ENCODE measurements at regions not wholly inside any gene's neighbourhood (a gene's known extent, or its start where the extent isn't known, plus 50 kb on each side); places are given as distances from the start of the nearest gene placed in this dataset.

DNA sequence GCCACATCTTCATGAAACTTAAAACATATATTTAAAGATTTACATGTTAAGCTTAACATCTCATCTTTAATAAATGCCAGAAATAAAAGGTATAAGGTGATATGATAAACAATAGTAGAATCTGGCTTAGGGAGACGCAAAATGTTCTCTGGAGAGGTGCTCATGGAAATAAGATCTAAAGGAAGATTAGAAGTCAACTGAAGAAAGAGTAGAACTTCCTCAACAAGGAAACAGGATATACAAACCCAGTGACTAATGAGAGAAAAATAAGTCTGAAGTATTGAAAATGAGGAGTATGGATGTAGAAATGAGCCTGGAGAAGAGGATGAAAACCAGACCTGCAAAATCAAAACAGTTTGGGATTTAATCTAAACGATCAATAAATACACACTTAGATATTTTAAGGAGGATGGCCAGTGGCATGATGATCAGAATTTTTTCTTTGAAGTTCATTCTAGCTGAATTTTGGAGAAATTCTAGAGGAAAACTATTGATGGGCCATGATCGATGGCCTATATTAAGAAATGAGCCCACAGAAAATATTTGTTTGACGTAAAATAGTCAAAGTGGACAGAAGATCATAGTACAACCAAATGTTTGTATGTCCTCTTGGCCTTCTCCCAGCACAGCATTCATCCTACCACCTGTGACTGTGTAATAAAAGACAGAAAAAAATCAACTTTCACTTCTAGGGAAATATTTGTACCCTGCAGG lies 387.9 kb upstream of the PTBP2 start:
- Histone ChIP-seq H3K9ac (no peak overlapping the region), H4K20me1 (no peaks in the 10 kb centered on the region), H3K4me1 (no peaks in the 10 kb centered on the region), H3K36me3 (no peaks in the 10 kb centered on the region), H3K4me2 (no peak overlapping the region), H3K4me3 (no peak overlapping the region), H3K27ac (no peak overlapping the region), H3K9me3 (no peaks in the 10 kb centered on the region), H3K27me3 (no peaks in the 10 kb centered on the region)
- no peak for TF ChIP-seq Cebpa-rat (IDR thresholded peaks at IDR 0.05)

DNA sequence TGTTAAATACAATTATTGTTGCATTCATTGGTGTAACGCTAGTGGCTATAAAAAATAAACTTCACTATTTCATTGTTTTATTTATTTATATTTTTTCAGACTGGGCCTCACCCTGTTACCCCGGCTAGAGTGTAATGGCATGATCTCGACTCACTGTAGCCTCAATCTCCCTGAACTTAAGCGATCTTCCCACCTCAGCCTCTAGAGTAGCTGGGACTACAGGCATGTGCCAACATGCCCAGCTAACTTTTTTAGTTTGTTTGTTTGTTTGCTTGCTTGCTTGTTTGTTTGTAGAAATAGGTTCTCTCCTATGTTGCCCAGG lies 387.4 kb upstream of the PTBP2 start:
- Histone ChIP-seq H3K36me3 (no peaks in the 10 kb centered on the region), H4K20me1 (no peaks in the 10 kb centered on the region), H3K9ac (no peak overlapping the region), H3K27me3 (no peaks in the 10 kb centered on the region), H3K4me1 (no peaks in the 10 kb centered on the region), H3K4me2 (no peak overlapping the region), H3K27ac (no peak overlapping the region), H3K9me3 (no peaks in the 10 kb centered on the region), H3K4me3 (no peak overlapping the region)
- no peak for TF ChIP-seq Cebpa-rat (IDR thresholded peaks at IDR 0.05)

DNA sequence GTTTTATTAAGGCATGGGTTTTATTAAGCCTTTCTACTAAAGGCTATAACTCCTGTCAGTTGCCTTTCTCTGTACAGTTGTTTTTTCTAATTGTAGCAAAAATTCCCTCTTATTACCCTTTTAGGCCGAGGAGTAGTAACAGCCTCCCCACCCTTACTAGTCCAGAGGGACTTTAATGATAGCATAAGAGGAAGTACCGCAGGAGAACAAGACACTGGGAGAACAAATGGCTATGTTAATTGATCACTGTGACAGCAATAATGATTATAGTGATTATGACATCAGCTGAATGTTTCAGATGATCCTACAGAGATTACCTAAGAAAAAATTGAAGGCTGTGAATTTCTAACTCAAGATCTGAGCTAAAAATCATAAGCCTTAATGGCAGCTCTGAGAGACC lies 383.0 kb upstream of the PTBP2 start:
- H3K9ac ChIP-seq: no peak overlapping the region
- no peaks in the 10 kb centered on the region for H3K27me3 ChIP-seq
- H3K9me3 ChIP-seq: no peaks in the 10 kb centered on the region
- no peaks in the 10 kb centered on the region for H4K20me1 ChIP-seq
- no peak for TF ChIP-seq Cebpa-rat (IDR thresholded peaks at IDR 0.05)
- H3K4me2 ChIP-seq: no peak overlapping the region
- no peak overlapping the region for H3K4me3 ChIP-seq
- H3K36me3 ChIP-seq: no peaks in the 10 kb centered on the region
- H3K27ac ChIP-seq: no peak overlapping the region
- no peaks in the 10 kb centered on the region for H3K4me1 ChIP-seq

DNA sequence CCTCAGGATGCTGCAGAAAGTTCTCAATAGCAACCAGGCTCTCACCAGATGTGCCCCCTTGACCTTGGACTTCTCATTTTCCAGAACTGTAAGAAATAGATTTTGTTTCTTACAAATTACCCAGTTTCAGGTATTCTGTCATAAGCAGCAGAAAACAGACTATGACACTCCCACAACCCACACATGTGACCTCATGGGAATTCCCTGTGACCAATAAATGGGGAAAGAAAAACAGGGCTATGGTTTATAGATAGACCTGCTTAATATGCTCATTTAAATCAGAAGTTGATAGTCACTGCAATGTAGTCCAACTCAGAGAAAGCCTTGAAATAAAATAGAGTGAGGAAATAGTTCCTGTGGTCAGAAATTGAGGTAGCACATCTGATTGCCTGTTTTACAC lies 380.9 kb upstream of the PTBP2 start:
- Histone ChIP-seq H3K9me3 (no peaks in the 10 kb centered on the region), H3K27me3 (no peaks in the 10 kb centered on the region), H3K9ac (no peak overlapping the region), H3K36me3 (no peaks in the 10 kb centered on the region), H3K4me3 (no peak overlapping the region), H4K20me1 (no peaks in the 10 kb centered on the region), H3K27ac (no peak overlapping the region), H3K4me2 (no peak overlapping the region), H3K4me1 (no peaks in the 10 kb centered on the region)
- no peak for TF ChIP-seq Cebpa-rat (IDR thresholded peaks at IDR 0.05)

DNA sequence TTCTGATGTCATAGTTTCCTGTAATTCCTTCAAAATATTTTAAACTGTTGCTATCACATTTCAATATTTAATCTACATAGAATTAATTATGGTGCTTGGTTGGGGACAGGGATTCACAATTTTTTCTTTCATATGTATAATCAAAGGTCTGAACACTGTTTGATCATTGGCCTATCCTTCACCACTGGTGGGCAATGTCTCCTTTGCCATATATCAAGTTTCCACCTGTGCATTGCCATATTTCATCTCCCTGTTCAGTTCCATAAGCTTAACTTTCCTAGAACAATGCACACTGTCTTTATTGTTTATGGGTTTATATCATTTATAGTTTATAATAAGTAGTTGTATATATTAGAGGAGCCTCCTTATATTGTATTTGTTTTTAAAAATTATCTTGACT lies 374.9 kb upstream of the PTBP2 start:
- Histone ChIP-seq H4K20me1 (no peaks in the 10 kb centered on the region), H3K4me3 (no peak overlapping the region), H3K4me1 (no peaks in the 10 kb centered on the region), H3K36me3 (no peaks in the 10 kb centered on the region), H3K27ac (no peak overlapping the region), H3K4me2 (no peak overlapping the region), H3K9ac (no peak overlapping the region), H3K27me3 (no peaks in the 10 kb centered on the region), H3K9me3 (no peaks in the 10 kb centered on the region)
- no peak for TF ChIP-seq Cebpa-rat (IDR thresholded peaks at IDR 0.05)

DNA sequence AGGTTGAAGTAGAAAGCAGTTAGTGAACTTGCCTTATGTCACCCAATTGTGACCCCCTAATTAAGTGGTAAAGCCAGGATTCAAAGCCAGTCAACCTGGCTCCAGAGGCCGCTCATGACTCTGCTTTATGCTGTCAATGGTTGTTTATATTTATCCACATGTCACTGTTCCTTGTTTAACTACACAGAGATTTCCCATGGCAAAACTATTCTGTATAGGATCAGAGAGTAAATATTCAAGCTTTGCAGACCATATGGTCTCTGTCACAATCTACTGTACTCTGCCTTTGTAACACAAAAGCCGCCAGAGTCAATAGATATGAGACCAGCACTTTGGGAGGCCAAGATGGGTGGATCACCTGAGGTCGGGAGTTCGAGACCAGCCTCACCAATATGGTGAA lies 371.7 kb upstream of the PTBP2 start:
- Histone ChIP-seq H3K4me3 (no peak overlapping the region), H3K36me3 (no peaks in the 10 kb centered on the region), H3K9ac (no peak overlapping the region), H3K27me3 (no peaks in the 10 kb centered on the region), H3K4me2 (no peak overlapping the region), H3K9me3 (no peaks in the 10 kb centered on the region), H3K27ac (no peak overlapping the region), H4K20me1 (no peaks in the 10 kb centered on the region), H3K4me1 (no peaks in the 10 kb centered on the region)
- no peak for TF ChIP-seq Cebpa-rat (IDR thresholded peaks at IDR 0.05)

DNA sequence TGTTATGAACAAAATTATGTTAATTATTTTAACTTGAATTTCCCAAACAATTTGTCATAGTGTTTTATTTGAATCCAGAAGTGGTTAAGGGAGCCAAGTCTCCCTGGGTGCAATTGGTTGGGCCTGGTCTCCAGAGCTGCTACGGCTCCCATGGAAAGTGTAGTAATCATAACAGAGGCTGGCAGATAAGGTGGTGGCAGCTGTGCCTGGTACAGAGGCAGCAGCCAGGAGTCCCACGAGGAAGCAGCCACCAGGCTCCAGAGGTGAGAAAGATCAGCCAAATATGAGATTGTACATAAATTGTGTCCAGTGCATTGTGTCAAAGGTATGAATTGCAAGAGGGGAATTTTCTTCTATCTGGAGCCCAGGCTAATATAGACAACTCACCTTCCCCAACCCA lies 368.9 kb upstream of the PTBP2 start:
- no peak overlapping the region for H3K27ac ChIP-seq
- no peaks in the 10 kb centered on the region for H3K9me3 ChIP-seq
- H3K4me3 ChIP-seq: no peak overlapping the region
- no peaks in the 10 kb centered on the region for H3K4me1 ChIP-seq
- no peaks in the 10 kb centered on the region for H4K20me1 ChIP-seq
- H3K27me3 ChIP-seq: no peaks in the 10 kb centered on the region
- H3K4me2 ChIP-seq: no peak overlapping the region
- TF ChIP-seq Cebpa-rat (IDR thresholded peaks at IDR 0.05): no peak
- H3K9ac ChIP-seq: no peak overlapping the region
- no peaks in the 10 kb centered on the region for H3K36me3 ChIP-seq

DNA sequence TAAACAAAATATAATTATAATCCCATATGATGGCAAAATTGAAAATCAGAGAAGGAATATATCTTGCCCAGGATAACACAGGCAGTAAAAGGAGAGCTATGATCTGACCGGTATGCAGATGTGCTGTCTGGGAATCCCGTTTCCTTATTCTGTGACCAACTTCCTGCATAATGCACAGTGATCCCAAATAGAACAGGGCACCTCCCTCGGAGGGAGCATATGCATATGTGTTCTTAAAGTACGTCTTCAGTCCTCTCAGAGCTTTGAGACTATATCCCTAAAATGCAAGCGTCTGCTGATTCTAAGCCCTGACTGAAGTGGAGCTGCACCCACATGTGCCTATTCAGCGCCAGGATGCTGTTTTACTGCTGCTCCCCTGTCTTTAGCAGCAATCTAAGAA lies 366.1 kb upstream of the PTBP2 start:
- Histone ChIP-seq H3K9ac (no peak overlapping the region), H3K9me3 (no peaks in the 10 kb centered on the region), H3K27me3 (no peaks in the 10 kb centered on the region), H3K36me3 (no peaks in the 10 kb centered on the region), H3K4me1 (no peaks in the 10 kb centered on the region), H3K4me2 (no peak overlapping the region), H3K4me3 (no peak overlapping the region), H3K27ac (no peak overlapping the region), H4K20me1 (no peaks in the 10 kb centered on the region)
- no peak for TF ChIP-seq Cebpa-rat (IDR thresholded peaks at IDR 0.05)

DNA sequence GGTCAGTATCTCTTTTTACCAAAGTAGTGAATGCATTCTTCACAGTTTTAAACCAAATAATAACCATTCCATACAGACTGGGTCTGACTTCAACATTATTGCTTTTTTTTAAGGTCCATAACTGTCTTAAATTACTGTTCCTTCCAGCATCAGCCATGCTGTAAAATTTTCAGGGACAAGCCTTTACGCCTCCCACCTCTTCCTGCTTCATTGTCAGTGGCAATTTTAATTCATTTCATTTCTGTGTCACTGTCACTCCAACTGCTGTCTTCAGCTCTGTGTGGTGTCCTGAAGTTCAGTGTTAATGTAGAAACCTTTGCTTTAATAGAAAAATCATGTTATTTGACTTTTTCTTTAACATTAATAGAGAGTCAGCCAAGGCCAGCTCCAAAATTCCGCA lies 365.6 kb upstream of the PTBP2 start:
- H3K4me1 ChIP-seq: no peaks in the 10 kb centered on the region
- H3K9me3 ChIP-seq: no peaks in the 10 kb centered on the region
- no peaks in the 10 kb centered on the region for H4K20me1 ChIP-seq
- H3K4me2 ChIP-seq: no peak overlapping the region
- H3K4me3 ChIP-seq: no peak overlapping the region
- H3K27ac ChIP-seq: no peak overlapping the region
- H3K36me3 ChIP-seq: no peaks in the 10 kb centered on the region
- no peak for TF ChIP-seq Cebpa-rat (IDR thresholded peaks at IDR 0.05)
- no peaks in the 10 kb centered on the region for H3K27me3 ChIP-seq
- no peak overlapping the region for H3K9ac ChIP-seq

DNA sequence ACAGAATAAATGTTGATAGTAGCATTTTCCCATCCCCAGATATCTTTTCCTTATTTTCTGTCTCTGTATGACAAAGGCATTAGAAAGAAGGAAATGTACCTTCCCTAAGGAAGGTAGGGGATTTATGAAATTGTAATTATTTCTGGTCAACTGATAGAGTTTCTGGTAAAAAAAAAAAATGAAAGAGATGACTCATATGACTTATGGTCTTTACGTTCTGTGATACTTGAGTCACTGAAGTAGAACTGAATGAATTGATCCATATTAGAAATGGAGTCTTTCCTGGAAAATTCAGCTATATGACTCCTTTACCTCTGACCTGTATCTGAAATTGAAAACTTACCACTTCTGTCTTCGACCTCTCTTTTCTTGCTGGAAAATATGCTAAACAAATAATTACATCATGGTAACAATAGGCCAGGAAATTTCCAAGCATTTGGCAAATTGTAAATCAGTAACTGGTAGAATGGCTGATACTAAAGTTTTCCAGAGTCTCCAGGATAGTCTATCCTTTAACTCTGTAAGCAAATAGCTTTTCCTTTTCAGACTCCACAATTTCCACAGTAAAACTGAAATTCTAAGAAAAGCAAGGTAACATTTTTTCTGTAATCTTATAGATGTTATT lies 364.3 kb upstream of the PTBP2 start:
- H3K9me3 ChIP-seq: no peaks in the 10 kb centered on the region
- no peak overlapping the region for H3K4me2 ChIP-seq
- H4K20me1 ChIP-seq: no peaks in the 10 kb centered on the region
- no peaks in the 10 kb centered on the region for H3K4me1 ChIP-seq
- H3K4me3 ChIP-seq: no peak overlapping the region
- no peak overlapping the region for H3K27ac ChIP-seq
- H3K27me3 ChIP-seq: no peaks in the 10 kb centered on the region
- TF ChIP-seq Cebpa-rat (IDR thresholded peaks at IDR 0.05): no peak
- no peak overlapping the region for H3K9ac ChIP-seq
- no peaks in the 10 kb centered on the region for H3K36me3 ChIP-seq

DNA sequence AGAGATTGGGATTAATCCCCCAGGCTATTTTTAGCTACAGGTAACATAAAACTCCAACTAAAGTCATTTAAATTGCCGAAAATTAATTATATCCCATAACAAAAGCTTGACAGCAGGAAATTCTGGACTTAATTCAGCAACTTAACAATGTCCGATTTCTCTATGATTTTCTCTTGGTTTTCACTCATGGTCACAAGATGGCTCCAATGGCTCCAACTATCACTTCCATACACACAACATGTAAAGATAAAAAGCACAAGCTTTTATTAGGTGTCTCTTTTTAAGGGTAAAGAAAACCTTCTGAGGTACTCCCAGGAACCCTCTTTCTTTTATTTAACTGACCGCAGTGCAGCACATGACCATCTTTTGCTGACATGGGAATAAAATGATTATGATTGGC lies 363.5 kb upstream of the PTBP2 start:
- TF ChIP-seq Cebpa-rat (IDR thresholded peaks at IDR 0.05): no peak
- Histone ChIP-seq H4K20me1 (no peaks in the 10 kb centered on the region), H3K9me3 (no peaks in the 10 kb centered on the region), H3K4me2 (no peak overlapping the region), H3K4me3 (no peak overlapping the region), H3K9ac (no peak overlapping the region), H3K36me3 (no peaks in the 10 kb centered on the region), H3K27ac (no peak overlapping the region), H3K27me3 (no peaks in the 10 kb centered on the region), H3K4me1 (no peaks in the 10 kb centered on the region)
